WTC11 (cell line): ENCODE measurements at regions not wholly inside any gene's neighbourhood (a gene's known extent, or its start where the extent isn't known, plus 50 kb on each side); places are given as distances from the start of the nearest gene placed in this dataset.

Experiments used
- ATF2 ChIP-seq: sonication (generic); formaldehyde crosslinking; IDR thresholded peaks from 2 replicates; pipeline ENCODE4 v1.8.1; 2022; ENCODE audit warnings: low read depth, missing genetic modification reagents, borderline replicate concordance
- CBFB ChIP-seq: sonication (generic); formaldehyde crosslinking; IDR thresholded peaks from 2 replicates; pipeline ENCODE4 v1.8.1; 2022; ENCODE audit warnings: mild to moderate bottlenecking, low read depth, missing genetic modification reagents
- CREB1 ChIP-seq: sonication (generic); formaldehyde crosslinking; IDR thresholded peaks from 2 replicates; pipeline ENCODE4 v1.8.0; 2023; ENCODE audit warnings: mild to moderate bottlenecking, missing genetic modification reagents
- CTCF ChIP-seq: fragments of 200-600 bp; IDR thresholded peaks from 2 replicates; pipeline ENCODE4 v1.8.0; 2022; ENCODE audit warnings: antibody characterized with exemption
- ESRRA ChIP-seq: sonication (generic); formaldehyde crosslinking; IDR thresholded peaks from 2 replicates; pipeline ENCODE4 v1.8.1; 2022; ENCODE audit warnings: mild to moderate bottlenecking, missing genetic modification reagents, borderline replicate concordance
- HMGXB4 ChIP-seq: sonication (generic); formaldehyde crosslinking; IDR thresholded peaks from 2 replicates; pipeline ENCODE4 v1.8.1; 2023; ENCODE audit warnings: mild to moderate bottlenecking, moderate library complexity, missing genetic modification reagents
- NR2C2 ChIP-seq: sonication (generic); formaldehyde crosslinking; IDR thresholded peaks from 2 replicates; pipeline ENCODE4 v1.8.0; 2022; ENCODE audit warnings: mild to moderate bottlenecking, missing genetic modification reagents
- NR3C1 ChIP-seq: sonication (generic); formaldehyde crosslinking; conservative IDR thresholded peaks from 2 replicates; pipeline ENCODE4 v1.8.1; 2023; ENCODE audit warnings: low read depth, mild to moderate bottlenecking, missing genetic modification reagents
- SP1 ChIP-seq: sonication (generic); formaldehyde crosslinking; conservative IDR thresholded peaks from 2 replicates; pipeline ENCODE4 v1.8.1; 2022; ENCODE audit warnings: missing genetic modification reagents
- TCF7 ChIP-seq: sonication (generic); formaldehyde crosslinking; IDR thresholded peaks from 2 replicates; pipeline ENCODE4 v1.8.0; 2022; ENCODE audit warnings: mild to moderate bottlenecking, low read depth, missing genetic modification reagents, moderate library complexity
- TEAD4 ChIP-seq: sonication (generic); formaldehyde crosslinking; IDR thresholded peaks from 2 replicates; pipeline ENCODE4 v1.8.0; 2022; ENCODE audit warnings: mild to moderate bottlenecking, missing genetic modification reagents
- USF2 ChIP-seq: sonication (generic); formaldehyde crosslinking; IDR thresholded peaks from 2 replicates; pipeline ENCODE4 v1.8.1; 2023; ENCODE audit warnings: mild to moderate bottlenecking, missing genetic modification reagents, moderate library complexity
- ZNF138 ChIP-seq: sonication (generic); formaldehyde crosslinking; conservative IDR thresholded peaks from 2 replicates; pipeline ENCODE4 v1.8.1; 2022; ENCODE audit warnings: mild to moderate bottlenecking, moderate library complexity, missing genetic modification reagents
- ZNF232 ChIP-seq: sonication (generic); formaldehyde crosslinking; IDR thresholded peaks from 2 replicates; pipeline ENCODE4 v1.8.0; 2022; ENCODE audit warnings: mild to moderate bottlenecking, missing genetic modification reagents

GRCh38 chr11:27896096-27896495, 195.8 kb upstream of the BDNF start:
- no peak for TF ChIP-seq CBFB (CRISPR knock-in tag)
- no peak for TF ChIP-seq CTCF
- no peak for TF ChIP-seq NR3C1 (CRISPR knock-in tag)
- no peak for TF ChIP-seq HMGXB4
- TF ChIP-seq ZNF138 (CRISPR knock-in tag), result no peak
- TF ChIP-seq USF2, result no peak
- no peak for TF ChIP-seq TCF7 (CRISPR knock-in tag)
- no peak for TF ChIP-seq SP1
- TF ChIP-seq ZNF232 (CRISPR knock-in tag), result no peak
- no peak for TF ChIP-seq NR2C2 (CRISPR knock-in tag)
- no peak for TF ChIP-seq ATF2 (CRISPR knock-in tag)
- TF ChIP-seq CREB1 (CRISPR knock-in tag), result no peak
- no peak for TF ChIP-seq ESRRA (CRISPR knock-in tag)
- no peak for TF ChIP-seq TEAD4 (CRISPR knock-in tag)
